Osteoblast (primary cell): ENCODE measurements at regions not wholly inside any gene's neighbourhood (a gene's known extent, or its start where the extent isn't known, plus 50 kb on each side); places are given as distances from the start of the nearest gene placed in this dataset. TPM values are rescaled to one million over a fixed set of nuclear protein-coding genes. Genes with fewer than 3 reads are reported as not detected.

ENCODE experiments used
- DNase-seq: peaks from one replicate; pipeline ENCODE4 v3.0.0; 2011; ENCODE audit warnings: low spot score, mixed read lengths; ENCODE audit not compliant: insufficient read length; ENCODE audit errors: missing footprints
- H2AFZ ChIP-seq: 2 replicates; pipeline ENCODE4 v1.6.0; 2011; ENCODE audit warnings: mild to moderate bottlenecking, low read length
- H3K27ac ChIP-seq: 2 replicates; pipeline ENCODE4 v1.5.1; 2011; ENCODE audit warnings: mild to moderate bottlenecking, low read depth, low read length, moderate library complexity
- H3K27me3 ChIP-seq: 2 replicates; pipeline ENCODE4 v1.6.0; 2012; ENCODE audit warnings: mild to moderate bottlenecking, control low read depth, inconsistent platforms, low read length, moderate library complexity; ENCODE audit not compliant: insufficient read depth
- H3K36me3 ChIP-seq: 2 replicates; pipeline ENCODE4 v1.5.1; 2011; ENCODE audit warnings: mild to moderate bottlenecking, low read length, control low read depth, moderate library complexity; ENCODE audit not compliant: insufficient read depth
- H3K4me1 ChIP-seq: 2 replicates; pipeline ENCODE4 v1.5.1; 2011; ENCODE audit warnings: mild to moderate bottlenecking, low read length, control low read depth, moderate library complexity; ENCODE audit not compliant: insufficient read depth
- H3K4me2 ChIP-seq: 2 replicates; pipeline ENCODE4 v1.6.0; 2011; ENCODE audit warnings: mild to moderate bottlenecking, low read length; ENCODE audit not compliant: insufficient read depth
- H3K4me3 ChIP-seq: fragments of 200-600 bp; sonication (generic); 3 replicates; pipeline ENCODE4 v1.5.1; 2012; ENCODE audit warnings: mild to moderate bottlenecking, low read length, inconsistent platforms; ENCODE audit not compliant: insufficient read depth
- H3K79me2 ChIP-seq: 2 replicates; pipeline ENCODE4 v1.6.0; 2012; ENCODE audit warnings: mild to moderate bottlenecking, low read length, control low read depth, inconsistent platforms; ENCODE audit not compliant: insufficient read depth
- H3K9me3 ChIP-seq: 2 replicates; pipeline ENCODE4 v1.5.1; 2011; ENCODE audit warnings: low read depth, low read length, control low read depth
- H4K20me1 ChIP-seq: 2 replicates; pipeline ENCODE4 v1.6.0; 2012; ENCODE audit warnings: mild to moderate bottlenecking, low read length, control low read depth; ENCODE audit not compliant: insufficient read depth
- small RNA-seq: library from RNA; depleted of rRNA; stranded (forward); fragments of <200 nt; gene quantifications from one replicate; pipeline ENCODE3, GENCODE V24; 2012
- TF ChIP-seq, protein P1 (sequence below): IDR thresholded peaks from 2 replicates; pipeline ENCODE4 v1.5.1; 2011; ENCODE audit warnings: mild to moderate bottlenecking, low read depth, low read length, moderate library complexity; ENCODE audit errors: extremely low read depth

DNA sequence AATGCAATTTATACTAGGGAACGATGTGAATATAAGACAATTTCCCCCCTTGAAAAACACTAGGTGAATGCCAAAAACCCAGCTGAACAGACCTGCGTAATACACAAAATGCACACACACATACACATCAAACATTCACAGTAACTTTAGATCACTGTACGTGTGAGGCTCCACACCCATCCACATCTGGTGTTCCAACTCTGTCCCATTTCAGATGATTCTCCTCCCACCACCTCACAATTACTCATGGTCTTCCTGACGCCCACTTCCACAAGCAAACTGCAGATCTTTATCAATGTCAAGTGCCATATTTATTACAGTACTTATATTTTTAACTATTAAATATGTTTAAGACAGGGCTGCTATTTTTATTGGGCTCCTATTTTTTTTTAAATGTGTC is 57.8 kb upstream of the TENM4 start:
- TF ChIP-seq, protein P1, sequence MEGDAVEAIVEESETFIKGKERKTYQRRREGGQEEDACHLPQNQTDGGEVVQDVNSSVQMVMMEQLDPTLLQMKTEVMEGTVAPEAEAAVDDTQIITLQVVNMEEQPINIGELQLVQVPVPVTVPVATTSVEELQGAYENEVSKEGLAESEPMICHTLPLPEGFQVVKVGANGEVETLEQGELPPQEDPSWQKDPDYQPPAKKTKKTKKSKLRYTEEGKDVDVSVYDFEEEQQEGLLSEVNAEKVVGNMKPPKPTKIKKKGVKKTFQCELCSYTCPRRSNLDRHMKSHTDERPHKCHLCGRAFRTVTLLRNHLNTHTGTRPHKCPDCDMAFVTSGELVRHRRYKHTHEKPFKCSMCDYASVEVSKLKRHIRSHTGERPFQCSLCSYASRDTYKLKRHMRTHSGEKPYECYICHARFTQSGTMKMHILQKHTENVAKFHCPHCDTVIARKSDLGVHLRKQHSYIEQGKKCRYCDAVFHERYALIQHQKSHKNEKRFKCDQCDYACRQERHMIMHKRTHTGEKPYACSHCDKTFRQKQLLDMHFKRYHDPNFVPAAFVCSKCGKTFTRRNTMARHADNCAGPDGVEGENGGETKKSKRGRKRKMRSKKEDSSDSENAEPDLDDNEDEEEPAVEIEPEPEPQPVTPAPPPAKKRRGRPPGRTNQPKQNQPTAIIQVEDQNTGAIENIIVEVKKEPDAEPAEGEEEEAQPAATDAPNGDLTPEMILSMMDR = no peak
- DNase-seq = no peak
- H3K27ac ChIP-seq = no peak overlapping the region
- H3K4me1 ChIP-seq = peaks cover 6% of the 10 kb centered on the region
- H3K9me3 ChIP-seq = no peaks in the 10 kb centered on the region
- no peaks in the 10 kb centered on the region for H3K79me2 ChIP-seq
- no peak overlapping the region for H3K4me3 ChIP-seq
- no peak overlapping the region for H3K4me2 ChIP-seq
- no peaks in the 10 kb centered on the region for H4K20me1 ChIP-seq
- H3K27me3 ChIP-seq = no peaks in the 10 kb centered on the region
- no peaks in the 10 kb centered on the region for H3K36me3 ChIP-seq
- H2AFZ ChIP-seq = no peak overlapping the region

DNA sequence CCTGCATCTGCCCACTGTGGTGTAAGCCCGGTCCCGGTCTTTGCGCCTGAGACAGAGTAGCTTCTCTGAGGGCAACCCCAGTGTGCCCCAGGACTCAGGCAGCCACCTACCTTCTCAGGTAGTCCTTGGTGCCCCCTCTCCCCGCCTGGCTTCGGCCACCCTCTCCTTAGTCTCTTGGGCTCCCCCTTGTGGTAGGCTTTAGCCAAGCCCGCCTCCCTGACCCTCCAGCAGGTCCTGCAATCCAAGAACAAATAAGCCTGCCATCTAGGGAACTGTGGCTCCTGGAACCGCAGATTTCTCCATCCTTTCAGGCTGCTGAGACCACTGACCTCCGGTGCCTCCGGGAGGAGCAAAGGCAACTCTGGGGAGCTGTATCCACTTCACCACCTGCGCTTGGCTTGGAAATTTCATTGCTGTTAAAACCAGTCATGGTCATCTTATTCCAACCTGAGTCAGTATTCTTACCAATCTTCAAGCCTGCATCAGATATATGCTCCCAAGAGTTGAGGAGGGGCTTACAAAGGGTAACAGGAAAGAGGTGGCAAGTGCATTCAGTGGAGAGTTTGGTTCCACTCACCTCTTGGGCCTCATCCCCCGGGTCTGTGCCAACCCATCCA is 52.8 kb upstream of the TENM4 start:
- no peaks in the 10 kb centered on the region for H3K9me3 ChIP-seq
- TF ChIP-seq, protein P1 = peak; percentile 91
- H3K27me3 ChIP-seq = no peaks in the 10 kb centered on the region
- H4K20me1 ChIP-seq = no peaks in the 10 kb centered on the region
- H3K27ac ChIP-seq = no peak overlapping the region
- no peaks in the 10 kb centered on the region for H3K79me2 ChIP-seq
- H3K36me3 ChIP-seq = no peaks in the 10 kb centered on the region
- peak; percentile 93 for DNase-seq
- H3K4me2 ChIP-seq = no peak overlapping the region
- no peak overlapping the region for H3K4me3 ChIP-seq
- no peak overlapping the region for H2AFZ ChIP-seq
- no peaks in the 10 kb centered on the region for H3K4me1 ChIP-seq

DNA sequence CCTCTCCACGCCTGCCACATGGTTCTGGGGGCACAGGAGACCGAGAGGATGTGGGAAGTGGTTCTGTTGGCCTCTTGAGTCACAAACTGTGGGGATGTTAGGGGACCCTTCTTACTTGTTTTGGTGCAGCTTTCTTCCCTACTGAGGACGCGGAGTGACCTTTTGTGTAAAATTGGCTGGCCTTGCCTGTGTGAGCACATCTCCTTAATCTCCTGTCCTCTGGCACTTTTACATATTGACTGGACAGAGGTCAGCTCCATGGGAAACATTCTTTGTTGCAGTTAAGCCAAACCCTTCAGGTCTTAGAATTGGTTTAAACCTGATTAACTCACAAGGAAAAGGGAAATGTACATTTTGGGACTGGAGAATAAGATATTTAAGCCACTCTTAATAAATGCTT is 51.2 kb upstream of the TENM4 start:
- no peak overlapping the region for H3K4me3 ChIP-seq
- no peaks in the 10 kb centered on the region for H4K20me1 ChIP-seq
- no peaks in the 10 kb centered on the region for H3K36me3 ChIP-seq
- no peaks in the 10 kb centered on the region for H3K4me1 ChIP-seq
- DNase-seq = no peak
- no peak overlapping the region for H2AFZ ChIP-seq
- TF ChIP-seq, protein P1 = no peak
- H3K9me3 ChIP-seq = no peaks in the 10 kb centered on the region
- H3K27me3 ChIP-seq = no peaks in the 10 kb centered on the region
- no peak overlapping the region for H3K27ac ChIP-seq
- H3K79me2 ChIP-seq = no peaks in the 10 kb centered on the region
- H3K4me2 ChIP-seq = no peak overlapping the region

Small RNA genes lying in the stretch of these regions (small RNA-seq; reads per million reads assigned to genes)
- gene AP002802.2 (not detected), gene MIR4300 (not detected), gene MTND4LP18 (not detected), gene RNU6-544P (not detected)
